Kidney tubule cell (primary cell): ENCODE measurements at regions not wholly inside any gene's neighbourhood (a gene's known extent, or its start where the extent isn't known, plus 50 kb on each side); places are given as distances from the start of the nearest gene placed in this dataset.
"Not testable (repeated sequence)": the region's sequence is repeated elsewhere in the genome, so short reads cannot be mapped to it uniquely, and the experiment has no call there.

Source experiments
- DNase-seq: peaks from one replicate; pipeline ENCODE4 v3.0.0-alpha.2; 2018; ENCODE audit warnings: low spot score

GRCh38 chr13:68644611-68645010 lies 1414.5 kb upstream of the PCDH9 start:
- no peak for DNase-seq

GRCh38 chr13:68636784-68637183 lies 1406.6 kb upstream of the PCDH9 start:
- no peak for DNase-seq

DNA sequence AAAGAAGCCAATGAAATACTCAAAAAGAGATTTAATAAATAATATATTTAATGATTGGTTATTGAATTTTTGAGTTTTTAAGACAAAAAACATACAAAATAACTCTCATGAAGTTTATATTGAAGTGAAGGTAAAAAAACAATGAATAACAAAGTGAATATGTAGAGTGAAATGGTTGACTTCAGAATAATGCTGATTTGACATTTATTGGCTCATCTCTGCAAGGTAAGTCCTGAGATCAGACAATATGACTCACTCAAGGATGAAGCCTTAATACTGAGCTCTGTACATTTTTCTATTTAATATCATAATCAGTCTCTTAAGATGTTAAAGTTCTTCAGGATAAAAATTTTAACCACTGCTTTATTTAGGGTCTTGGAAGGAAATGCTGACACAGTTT lies 1398.9 kb upstream of the PCDH9 start:
- no peak for DNase-seq

DNA sequence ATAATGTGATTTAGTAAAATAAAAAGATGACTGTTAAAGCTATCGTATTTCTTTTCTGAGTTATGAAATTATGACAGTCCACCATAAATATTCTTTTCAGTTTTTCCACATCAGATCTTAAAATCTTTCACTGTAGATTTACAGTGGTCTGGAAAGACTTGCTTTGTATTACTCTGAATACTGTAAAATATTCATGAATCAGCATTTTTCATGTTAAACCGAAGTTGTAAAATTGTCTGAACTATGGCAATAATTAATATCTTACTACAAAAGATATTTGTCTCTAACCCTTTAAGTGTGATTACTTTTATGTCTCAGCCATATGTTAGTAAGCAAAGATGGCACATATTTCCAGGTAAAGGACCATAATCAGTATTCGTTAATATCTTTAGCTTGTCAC lies 1397.2 kb upstream of the PCDH9 start:
- no peak for DNase-seq

DNA sequence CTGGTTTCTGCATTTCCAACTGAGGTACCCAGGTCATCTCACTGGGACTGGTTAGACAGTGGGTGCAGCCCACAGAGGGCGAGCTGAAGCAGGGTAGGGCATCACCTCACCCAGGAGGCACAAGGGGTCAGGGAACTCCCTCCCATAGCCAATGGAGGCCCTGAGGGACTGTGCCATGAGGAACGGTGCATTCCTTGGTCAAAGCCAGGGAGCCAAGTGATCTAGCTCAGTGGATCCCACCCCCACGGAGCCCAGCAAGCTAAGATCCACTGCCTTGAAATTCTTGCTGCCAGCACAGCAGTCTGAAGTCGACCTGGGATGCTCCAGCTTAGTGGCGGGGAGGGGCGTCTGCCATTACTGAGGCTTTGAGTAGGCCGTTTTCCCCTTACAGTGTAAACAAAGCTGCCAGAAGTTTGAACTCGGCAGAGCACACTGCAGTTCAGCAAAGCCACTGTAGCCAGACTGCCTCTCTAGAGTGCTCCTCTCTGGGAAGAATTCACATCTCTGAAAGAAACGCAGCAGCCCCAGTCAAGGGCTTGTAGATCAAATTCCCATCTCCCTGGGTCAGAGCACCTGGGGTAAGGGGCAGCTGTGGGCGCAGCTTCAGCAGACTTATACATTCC lies 1386.6 kb upstream of the PCDH9 start:
- DNase-seq = no peak

GRCh38 chr13:68609661-68610060 lies 1379.5 kb upstream of the PCDH9 start:
- DNase-seq = no peak

DNA sequence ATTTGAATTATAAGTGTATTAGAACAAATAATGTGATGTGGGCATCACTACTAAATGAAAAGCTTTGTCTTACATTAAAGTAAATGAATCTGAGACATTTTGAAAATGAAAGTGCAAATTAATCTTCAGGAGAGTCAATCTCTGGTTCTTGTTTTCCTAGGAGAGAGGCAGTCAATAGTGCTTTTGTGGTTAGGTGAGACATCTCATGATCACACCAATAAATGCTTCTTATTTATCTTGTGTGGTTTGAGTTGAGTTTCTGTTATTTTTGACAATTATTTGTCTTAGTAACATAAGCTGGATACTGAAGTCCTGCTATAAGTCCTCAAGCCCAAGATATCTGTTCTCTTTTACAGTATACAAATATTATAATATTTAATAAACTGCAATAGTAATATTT lies 1378.0 kb upstream of the PCDH9 start:
- no peak for DNase-seq

DNA sequence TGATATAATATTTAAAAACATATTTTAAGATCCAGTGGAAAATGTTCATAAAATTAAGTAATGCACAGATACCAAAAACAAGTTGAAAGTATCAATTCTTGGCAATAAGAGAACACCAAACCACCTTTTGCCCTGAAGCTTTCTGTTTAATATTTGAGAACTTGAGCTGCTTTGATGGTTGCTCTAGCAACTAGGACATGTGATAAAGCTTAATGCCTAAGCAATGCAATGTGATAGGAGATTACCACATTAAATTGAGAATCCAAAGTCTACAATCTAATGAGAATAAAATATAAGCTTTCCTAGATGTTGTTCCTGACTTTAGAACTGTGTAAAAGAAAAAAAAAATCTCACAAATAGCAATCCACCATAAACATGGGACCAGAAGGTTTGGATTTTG lies 1367.5 kb upstream of the PCDH9 start:
- DNase-seq = no peak

GRCh38 chr13:68588623-68589022 lies 1358.5 kb upstream of the PCDH9 start:
- DNase-seq = no peak

DNA sequence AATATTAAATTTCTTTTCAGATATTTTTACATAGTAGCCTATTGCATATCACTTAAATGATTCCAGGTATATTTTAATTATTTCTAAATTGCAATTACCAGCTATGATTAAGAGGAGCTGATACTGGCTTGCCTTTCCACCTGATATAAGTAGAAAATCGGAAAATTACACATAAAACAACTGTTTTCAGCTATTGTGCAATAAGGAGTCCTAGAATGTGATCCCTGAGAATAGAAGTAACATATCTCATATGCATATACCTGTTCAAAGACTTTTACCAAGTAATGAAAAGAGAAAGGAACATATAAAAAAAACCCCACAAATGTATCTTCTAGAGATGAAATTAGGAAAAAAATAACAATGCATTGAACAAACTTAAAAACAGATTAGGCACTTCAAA lies 1354.6 kb upstream of the PCDH9 start:
- DNase-seq = no peak

- no peak for DNase-seq
Observed at GRCh38 chr13:68574053-68574452, 1343.9 kb upstream of the PCDH9 start.

- peak; percentile 37 for DNase-seq
Observed at GRCh38 chr13:68551701-68552522, 1321.8 kb upstream of the PCDH9 start.

- peak; percentile 48 for DNase-seq
Observed at GRCh38 chr13:68550330-68550729, 1320.2 kb upstream of the PCDH9 start.

DNA sequence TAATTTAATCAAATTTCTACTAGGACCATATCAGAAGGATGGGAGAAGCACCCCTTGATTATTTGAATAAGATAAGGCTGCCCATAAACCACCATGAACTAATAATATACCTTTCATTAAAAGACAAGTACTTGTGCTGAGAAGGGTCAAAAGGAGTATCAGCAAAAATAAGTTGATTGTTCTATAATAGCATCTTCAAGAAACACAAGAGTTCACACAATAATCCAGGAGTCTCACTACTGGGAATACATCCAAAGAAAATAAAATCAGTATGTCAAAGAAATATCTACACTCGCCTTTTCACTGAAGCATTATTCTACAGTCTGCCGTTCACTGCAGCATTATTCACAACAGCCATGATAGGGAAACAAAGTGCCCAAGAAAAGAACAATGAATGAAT lies 1310.1 kb upstream of the PCDH9 start:
- DNase-seq = no peak

- no peak for DNase-seq
Observed at GRCh38 chr13:68535329-68535728, 1305.2 kb upstream of the PCDH9 start.

DNA sequence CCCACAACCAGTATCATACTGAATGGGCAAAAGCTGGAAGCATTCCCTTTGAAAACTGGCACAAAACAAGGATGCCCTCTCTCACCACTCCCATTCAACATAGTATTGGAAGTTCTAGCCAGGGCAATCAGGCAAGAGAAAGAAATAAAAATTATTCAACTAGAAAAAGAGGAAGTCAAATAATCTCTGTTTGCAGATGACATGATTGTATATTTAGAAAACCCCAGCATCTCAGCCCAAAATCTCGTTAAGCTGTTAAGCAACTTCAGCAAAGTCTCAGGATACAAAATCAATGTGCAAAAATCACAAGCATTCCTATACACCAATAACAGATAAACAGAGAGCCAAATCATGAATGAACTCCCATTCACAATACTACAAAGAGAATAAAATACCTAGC lies 1297.0 kb upstream of the PCDH9 start:
- not testable (repeated sequence) for DNase-seq

DNA sequence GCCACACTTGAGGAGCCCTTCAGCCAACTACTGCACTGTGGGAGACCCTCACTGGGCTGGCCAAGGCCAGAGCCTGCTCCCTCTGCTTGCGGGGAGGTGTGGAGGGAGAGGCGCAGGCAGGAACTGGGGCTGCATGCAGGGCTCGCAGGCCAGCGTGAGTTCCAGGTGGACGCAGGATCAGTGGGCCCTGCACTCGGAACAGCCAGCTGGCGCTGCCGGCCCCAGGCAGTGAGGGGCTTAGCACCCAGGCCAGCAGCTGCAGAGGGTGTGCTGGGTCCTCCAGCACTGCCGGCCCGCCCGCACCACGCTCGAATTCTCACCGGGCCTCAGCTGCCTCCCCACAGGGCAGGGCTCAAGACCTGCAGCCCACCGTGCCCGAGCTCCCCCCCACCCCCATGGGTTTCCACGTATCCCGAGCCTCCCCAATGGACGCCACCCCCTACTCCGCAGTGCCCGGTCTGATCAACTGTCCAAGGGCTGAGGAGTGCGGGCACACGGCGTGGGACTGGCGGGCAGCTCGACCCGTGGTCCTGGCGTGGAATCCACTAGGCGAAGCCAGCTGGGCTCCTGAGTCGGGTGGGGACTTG lies 1293.8 kb upstream of the PCDH9 start:
- no peak for DNase-seq

DNA sequence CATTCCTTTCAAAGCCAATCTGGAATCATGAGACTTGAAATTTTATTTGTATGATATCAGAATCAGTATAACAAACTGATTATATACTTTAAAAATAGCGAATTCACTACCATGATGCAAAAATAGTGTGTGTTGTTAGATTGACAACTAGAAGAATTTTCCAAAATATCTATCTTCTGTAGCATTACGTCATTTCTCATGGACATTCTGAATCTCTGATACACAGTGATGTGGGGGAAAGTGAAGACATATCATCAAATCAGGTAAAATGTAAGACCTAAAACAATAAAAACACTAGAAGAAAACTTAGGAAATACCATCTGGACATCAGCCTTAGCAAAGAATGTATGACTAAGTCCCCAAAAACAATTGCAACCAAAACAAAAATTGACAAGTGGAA lies 1292.0 kb upstream of the PCDH9 start:
- no peak for DNase-seq

GRCh38 chr13:68509734-68510621 lies 1279.8 kb upstream of the PCDH9 start:
- peak; percentile 59 for DNase-seq

DNA sequence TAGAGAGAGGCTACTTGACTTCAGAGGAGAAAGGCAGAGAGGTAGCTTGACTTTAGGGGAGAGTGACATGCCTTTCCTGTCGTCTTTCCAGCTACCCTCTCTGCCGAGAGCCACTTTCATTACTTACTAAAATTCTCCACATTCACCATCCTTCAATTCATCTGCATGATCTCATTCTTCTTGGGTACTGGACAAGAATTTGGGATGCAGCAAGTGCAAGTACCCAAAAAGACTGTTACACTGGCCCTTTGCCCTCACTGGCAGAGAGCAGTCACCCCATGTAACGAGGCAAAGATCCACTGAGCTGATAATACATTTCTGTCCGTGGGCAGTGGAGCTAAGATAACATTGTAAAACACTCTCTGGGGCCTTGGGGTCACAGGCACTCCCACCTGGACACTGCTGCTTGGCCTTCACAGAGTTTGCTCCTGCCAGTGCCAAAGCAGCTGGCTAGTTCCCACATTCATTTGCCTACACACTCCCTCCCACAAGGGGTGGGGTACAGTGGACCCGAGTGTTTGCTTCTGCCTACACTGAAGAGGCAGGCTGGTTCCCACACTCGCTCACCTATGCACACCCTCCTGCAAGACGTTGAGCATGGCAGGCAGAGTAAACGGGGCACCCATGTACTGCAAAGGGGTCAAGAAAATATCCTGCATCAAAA lies 1276.9 kb upstream of the PCDH9 start:
- no peak for DNase-seq

- no peak for DNase-seq
Observed at GRCh38 chr13:68490594-68490993, 1260.5 kb upstream of the PCDH9 start.

DNA sequence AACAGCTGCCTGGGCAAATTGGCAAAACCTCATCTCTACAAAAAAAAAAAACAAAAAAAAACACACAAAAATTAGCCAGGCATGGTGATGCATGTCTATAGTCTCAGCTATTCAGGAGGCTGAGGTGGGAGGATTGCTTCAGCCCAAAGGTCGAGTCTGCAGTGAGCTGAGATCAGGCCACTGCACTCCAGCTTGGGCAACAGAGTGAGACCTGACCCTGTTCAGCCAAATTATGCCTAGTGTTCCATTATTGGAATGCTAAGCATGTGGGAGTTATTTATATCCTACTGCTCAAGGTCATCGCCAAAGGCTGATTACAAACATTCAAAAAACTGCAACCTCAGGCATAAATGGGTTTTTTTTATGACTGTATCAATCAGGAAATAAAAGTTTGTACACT lies 1251.0 kb upstream of the PCDH9 start:
- peak; percentile 1 for DNase-seq
